Stimulated activated naive CD8-positive, alpha-beta T cell treated with anti-CD3 and anti-CD28 coated beads, Interleukin-15, Interleukin-2, amounts not matched to agents 100 ng/mL and 50 ng/mL, for 24 hours (primary cell): ENCODE measurements at regions not wholly inside any gene's neighbourhood (a gene's known extent, or its start where the extent isn't known, plus 50 kb on each side); places are given as distances from the start of the nearest gene placed in this dataset.

Experiments
- H3K27ac Mint-ChIP-seq: one replicate; pipeline ENCODE4 v1.8.0; 2021; ENCODE audit warnings: mild to moderate bottlenecking, mixed read lengths
- H3K27me3 Mint-ChIP-seq: one replicate; pipeline ENCODE4 v1.8.0; 2021; ENCODE audit warnings: mixed read lengths
- H3K36me3 Mint-ChIP-seq: one replicate; pipeline ENCODE4 v1.8.0; 2021; ENCODE audit warnings: low read depth, mixed read lengths
- H3K4me1 Mint-ChIP-seq: one replicate; pipeline ENCODE4 v1.8.0; 2021; ENCODE audit warnings: low read depth, mixed read lengths
- H3K4me3 Mint-ChIP-seq: one replicate; pipeline ENCODE4 v1.8.0; 2021; ENCODE audit warnings: mild to moderate bottlenecking, mixed read lengths
- H3K9me3 Mint-ChIP-seq: one replicate; pipeline ENCODE4 v1.8.0; 2021; ENCODE audit warnings: mixed read lengths

DNA sequence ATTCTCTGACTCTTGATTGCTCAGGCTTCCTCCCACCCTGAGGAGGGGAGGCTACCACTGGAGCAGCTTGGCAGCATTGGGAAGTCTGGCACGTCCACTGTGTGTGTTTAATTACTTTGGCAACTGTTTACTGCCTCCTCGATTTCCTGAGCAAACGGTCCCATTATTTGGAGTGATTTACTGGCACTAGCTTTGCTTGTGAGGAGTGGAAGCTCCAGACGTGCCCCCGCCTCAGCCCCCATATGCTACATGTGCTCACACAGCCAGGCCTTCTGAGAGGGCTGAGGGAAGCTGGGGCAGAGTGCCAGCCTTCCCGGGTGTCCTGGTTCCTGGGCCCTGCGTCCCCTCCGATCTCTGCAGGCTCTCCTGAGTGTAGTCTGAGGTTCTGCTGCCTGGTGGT lies 306.2 kb downstream of the PTPRU start:
- no peaks in the 10 kb centered on the region for H3K9me3 Mint-ChIP-seq
- no peaks in the 10 kb centered on the region for H3K36me3 Mint-ChIP-seq
- no peaks in the 10 kb centered on the region for H3K4me1 Mint-ChIP-seq
- no peak overlapping the region for H3K27ac Mint-ChIP-seq
- H3K4me3 Mint-ChIP-seq: no peak overlapping the region
- H3K27me3 Mint-ChIP-seq: no peaks in the 10 kb centered on the region

GRCh38 chr1:29541631-29542030 lies 305.3 kb downstream of the PTPRU start:
- Mint-ChIP-seq H3K9me3 (no peaks in the 10 kb centered on the region), H3K36me3 (no peaks in the 10 kb centered on the region), H3K4me3 (no peak overlapping the region), H3K4me1 (no peaks in the 10 kb centered on the region), H3K27ac (no peak overlapping the region), H3K27me3 (no peaks in the 10 kb centered on the region)

GRCh38 chr1:29540801-29541357 lies 304.6 kb downstream of the PTPRU start:
- Mint-ChIP-seq H3K4me1 (no peaks in the 10 kb centered on the region), H3K4me3 (no peak overlapping the region), H3K27ac (no peak overlapping the region), H3K36me3 (no peaks in the 10 kb centered on the region), H3K9me3 (no peaks in the 10 kb centered on the region), H3K27me3 (no peaks in the 10 kb centered on the region)

DNA sequence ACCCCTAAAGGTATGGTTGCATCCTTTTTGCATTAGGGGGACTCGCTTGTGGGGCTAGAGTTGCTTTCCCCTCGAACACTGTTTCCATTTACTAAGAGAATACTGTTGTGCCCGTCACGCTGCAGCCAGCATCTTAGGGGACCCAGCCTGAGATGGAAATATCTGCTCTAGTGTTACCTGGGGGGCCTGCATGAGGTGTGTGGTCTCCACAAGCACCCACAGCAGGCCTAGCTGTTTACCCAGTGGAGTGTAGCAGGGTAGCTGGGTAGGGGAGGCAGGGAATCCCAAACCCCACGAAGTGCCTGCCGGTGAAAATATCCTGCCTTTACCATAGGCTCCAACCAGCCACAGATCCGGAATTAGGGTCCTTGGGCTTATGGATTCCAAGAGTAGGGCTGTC lies 303.6 kb downstream of the PTPRU start:
- Mint-ChIP-seq H3K4me3 (no peak overlapping the region), H3K36me3 (no peaks in the 10 kb centered on the region), H3K9me3 (no peaks in the 10 kb centered on the region), H3K27ac (no peak overlapping the region), H3K27me3 (peaks cover 3% of the 10 kb centered on the region), H3K4me1 (no peaks in the 10 kb centered on the region)

GRCh38 chr1:29538586-29538985 lies 302.3 kb downstream of the PTPRU start:
- Mint-ChIP-seq H3K4me1 (no peaks in the 10 kb centered on the region), H3K36me3 (no peaks in the 10 kb centered on the region), H3K9me3 (no peaks in the 10 kb centered on the region), H3K27ac (no peak overlapping the region), H3K4me3 (no peak overlapping the region), H3K27me3 (peaks cover 8% of the 10 kb centered on the region)

- Mint-ChIP-seq H3K4me3 (no peak overlapping the region), H3K4me1 (no peaks in the 10 kb centered on the region), H3K9me3 (peaks cover 24% of the 10 kb centered on the region), H3K36me3 (peaks cover 4% of the 10 kb centered on the region), H3K27ac (no peak overlapping the region), H3K27me3 (peaks cover 8% of the 10 kb centered on the region)
Observed at GRCh38 chr1:29532751-29533150, 296.4 kb downstream of the PTPRU start.

GRCh38 chr1:29532285-29532684 lies 296.0 kb downstream of the PTPRU start:
- Mint-ChIP-seq H3K27me3 (peaks cover 8% of the 10 kb centered on the region), H3K4me3 (no peak overlapping the region), H3K36me3 (peaks cover 4% of the 10 kb centered on the region), H3K27ac (no peak overlapping the region), H3K4me1 (no peaks in the 10 kb centered on the region), H3K9me3 (peaks cover 24% of the 10 kb centered on the region)

GRCh38 chr1:29531596-29531995 lies 295.3 kb downstream of the PTPRU start:
- H3K4me3 Mint-ChIP-seq: no peak overlapping the region
- H3K4me1 Mint-ChIP-seq: no peaks in the 10 kb centered on the region
- peaks cover 8% of the 10 kb centered on the region for H3K27me3 Mint-ChIP-seq
- H3K36me3 Mint-ChIP-seq: peaks cover 4% of the 10 kb centered on the region
- H3K9me3 Mint-ChIP-seq: peaks cover 24% of the 10 kb centered on the region
- H3K27ac Mint-ChIP-seq: no peak overlapping the region

GRCh38 chr1:29529677-29530278 lies 293.5 kb downstream of the PTPRU start:
- Mint-ChIP-seq H3K9me3 (peaks cover 24% of the 10 kb centered on the region), H3K4me1 (no peaks in the 10 kb centered on the region), H3K4me3 (no peak overlapping the region), H3K27ac (no peak overlapping the region), H3K36me3 (peaks cover 4% of the 10 kb centered on the region), H3K27me3 (peaks cover 8% of the 10 kb centered on the region)

DNA sequence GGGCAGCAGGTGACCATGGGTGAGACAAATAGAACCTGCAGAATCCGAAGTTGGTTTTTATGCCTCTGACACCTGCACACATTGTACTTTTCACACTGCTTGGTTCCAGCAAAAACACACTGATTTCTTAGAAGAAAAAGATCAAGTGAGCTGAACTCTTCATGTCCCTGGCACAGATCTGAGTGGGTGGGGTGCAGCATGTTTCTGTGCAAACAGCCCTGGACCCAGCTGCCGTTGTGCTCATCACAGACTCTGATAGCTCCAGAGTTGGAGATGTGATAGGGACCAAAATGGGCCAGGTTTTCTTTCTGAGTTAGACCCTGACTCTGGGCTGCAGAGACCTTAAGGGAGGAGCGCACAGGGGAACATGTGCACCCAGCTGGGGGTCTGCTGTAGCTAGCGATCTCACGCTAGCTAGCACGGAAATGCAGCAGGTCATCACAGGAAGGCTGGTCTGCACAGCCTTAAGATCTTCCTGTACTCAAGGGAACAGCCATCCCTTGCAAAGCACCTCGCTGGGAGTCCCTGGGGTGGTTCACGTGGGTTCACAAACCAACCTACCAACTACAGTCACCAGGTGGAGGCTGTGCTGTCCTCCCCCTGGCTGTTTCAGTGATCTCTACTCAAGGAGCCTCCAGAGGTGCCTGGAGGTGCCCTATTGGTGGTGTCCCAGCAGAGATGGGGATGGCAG lies 291.1 kb downstream of the PTPRU start:
- Mint-ChIP-seq H3K4me1 (no peaks in the 10 kb centered on the region), H3K9me3 (peaks cover 20% of the 10 kb centered on the region), H3K36me3 (peaks cover 4% of the 10 kb centered on the region), H3K27me3 (peaks cover 9% of the 10 kb centered on the region), H3K27ac (no peak overlapping the region), H3K4me3 (no peak overlapping the region)

GRCh38 chr1:29525941-29526340 lies 289.6 kb downstream of the PTPRU start:
- H3K36me3 Mint-ChIP-seq: peaks cover 4% of the 10 kb centered on the region
- H3K4me3 Mint-ChIP-seq: no peak overlapping the region
- H3K27ac Mint-ChIP-seq: no peak overlapping the region
- no peaks in the 10 kb centered on the region for H3K4me1 Mint-ChIP-seq
- peaks cover 18% of the 10 kb centered on the region for H3K9me3 Mint-ChIP-seq
- peaks cover 11% of the 10 kb centered on the region for H3K27me3 Mint-ChIP-seq

DNA sequence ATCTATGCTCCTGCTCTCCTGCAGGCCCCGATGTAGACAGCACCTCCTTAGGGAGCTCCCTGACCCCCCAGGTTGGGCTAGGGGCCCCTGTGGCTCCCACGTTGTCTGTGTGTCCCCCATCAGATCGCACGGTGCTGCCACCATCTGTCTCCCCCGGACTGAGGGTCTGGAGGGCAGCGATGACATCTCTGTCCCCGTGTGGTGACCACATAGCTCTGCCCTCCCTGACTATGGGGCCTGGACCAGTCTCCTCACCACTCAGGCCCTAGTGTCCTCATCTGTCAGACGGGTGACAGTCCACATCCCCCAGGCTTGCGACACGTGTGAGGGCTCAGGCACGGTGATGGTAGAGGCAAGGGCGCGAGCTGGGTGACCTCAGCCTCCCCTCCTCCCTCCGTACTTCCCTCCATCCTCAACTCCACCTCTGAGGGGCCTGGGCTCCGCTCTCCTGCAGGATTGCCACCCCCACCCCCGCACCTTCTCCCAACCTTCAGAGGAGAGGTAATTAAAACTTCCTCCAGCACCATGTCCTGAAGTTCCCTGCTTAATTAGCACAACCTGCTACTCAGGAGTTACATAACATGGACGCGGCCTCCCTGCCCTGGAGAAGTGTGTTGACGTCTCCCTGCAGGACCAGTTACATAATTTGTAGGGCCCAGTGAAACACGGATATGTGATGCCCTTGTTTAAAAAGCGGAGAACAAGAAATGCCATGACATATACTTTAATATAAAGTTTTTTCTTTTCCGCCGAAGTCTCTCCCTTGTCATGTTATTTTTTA lies 288.2 kb downstream of the PTPRU start:
- Mint-ChIP-seq H3K36me3 (peaks cover 4% of the 10 kb centered on the region), H3K27ac (no peak overlapping the region), H3K4me3 (no peak overlapping the region), H3K27me3 (peaks cover 11% of the 10 kb centered on the region), H3K4me1 (no peaks in the 10 kb centered on the region), H3K9me3 (peaks cover 10% of the 10 kb centered on the region)

DNA sequence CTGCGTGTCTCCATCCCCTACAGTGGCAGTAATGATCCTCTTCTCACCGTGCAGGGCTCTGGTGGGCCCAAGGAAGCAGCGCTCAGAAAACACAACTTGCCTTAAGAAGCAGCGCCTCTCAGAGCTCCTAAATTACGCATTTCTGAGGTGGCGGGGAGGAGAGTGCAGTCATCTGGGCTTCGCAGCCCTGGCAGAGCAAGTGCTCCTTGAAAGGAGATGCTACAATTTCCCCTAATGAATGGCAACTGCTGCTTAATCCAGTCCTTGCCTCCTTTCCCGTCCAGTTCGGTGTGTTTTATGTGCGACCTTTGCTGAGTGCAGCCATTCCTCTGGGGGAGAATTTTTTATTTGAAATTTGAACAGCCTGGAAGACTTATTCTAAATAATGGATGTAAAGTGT lies 287.3 kb downstream of the PTPRU start:
- Mint-ChIP-seq H3K4me1 (no peaks in the 10 kb centered on the region), H3K27ac (no peak overlapping the region), H3K4me3 (no peak overlapping the region), H3K27me3 (peaks cover 11% of the 10 kb centered on the region), H3K36me3 (peaks cover under 1% of the 10 kb centered on the region), H3K9me3 (peaks cover 1% of the 10 kb centered on the region)

DNA sequence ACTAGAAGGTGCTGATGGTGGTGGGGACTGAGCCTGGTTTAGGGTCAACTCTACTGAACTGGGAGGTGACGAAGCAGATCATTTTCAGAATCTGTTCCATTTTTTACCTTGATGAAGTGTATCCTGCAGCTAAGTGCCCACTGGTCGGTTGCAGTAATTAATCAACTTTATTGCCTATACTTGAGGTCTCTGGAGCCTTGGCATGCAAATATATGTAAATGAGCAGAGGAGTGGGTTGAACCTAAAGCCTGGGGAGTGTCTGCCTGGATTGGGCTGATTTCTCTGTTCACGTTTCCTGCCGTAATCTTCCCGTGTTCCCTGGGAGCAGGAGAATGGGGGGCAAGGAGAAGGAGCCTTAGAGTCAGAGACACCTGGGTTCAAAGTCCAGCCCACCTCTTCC lies 286.8 kb downstream of the PTPRU start:
- peaks cover 11% of the 10 kb centered on the region for H3K27me3 Mint-ChIP-seq
- no peaks in the 10 kb centered on the region for H3K36me3 Mint-ChIP-seq
- no peak overlapping the region for H3K27ac Mint-ChIP-seq
- no peaks in the 10 kb centered on the region for H3K9me3 Mint-ChIP-seq
- no peaks in the 10 kb centered on the region for H3K4me1 Mint-ChIP-seq
- no peak overlapping the region for H3K4me3 Mint-ChIP-seq
